Neural cell (in vitro differentiated cells): ENCODE measurements at regions not wholly inside any gene's neighbourhood (a gene's known extent, or its start where the extent isn't known, plus 50 kb on each side); places are given as distances from the start of the nearest gene placed in this dataset.

Experiments
- CTCF ChIP-seq: fragments of 450-650 bp; IDR thresholded peaks from 2 replicates; pipeline ENCODE4 v1.5.1; 2014; ENCODE audit warnings: antibody characterized with exemption, mild to moderate bottlenecking, moderate library complexity; ENCODE audit not compliant: poor library complexity, severe bottlenecking
- EZH2 ChIP-seq: fragments of 200-600, 300-800 bp; shearing (Covaris generic), sonication (generic); IDR thresholded peaks from 2 replicates; pipeline ENCODE4 v1.6.1; 2014; ENCODE audit warnings: antibody characterized with exemption, low read length, borderline replicate concordance, mild to moderate bottlenecking; ENCODE audit not compliant: insufficient read depth, poor library complexity, severe bottlenecking
- POLR2AphosphoS5 ChIP-seq: IDR thresholded peaks from 2 replicates; pipeline ENCODE4 v1.6.1; 2012
- RAD21 ChIP-seq: fragments of 450-650 bp; conservative IDR thresholded peaks from 2 replicates; pipeline ENCODE4 v1.6.1; 2014; ENCODE audit warnings: antibody characterized with exemption, mild to moderate bottlenecking, moderate library complexity
- REST ChIP-seq: IDR thresholded peaks from 2 replicates; pipeline ENCODE4 v1.6.1; 2012; ENCODE audit warnings: borderline replicate concordance

GRCh38 chr1:90277270-90277669, 282.4 kb downstream of the ZNF326 start:
- no peak for TF ChIP-seq CTCF
- TF ChIP-seq EZH2 = no peak
- no peak for TF ChIP-seq POLR2AphosphoS5
- TF ChIP-seq REST = no peak
- no peak for TF ChIP-seq RAD21
